Body of pancreas (tissue), 4 donors: ENCODE measurements at regions not wholly inside any gene's neighbourhood (a gene's known extent, or its start where the extent isn't known, plus 50 kb on each side); places are given as distances from the start of the nearest gene placed in this dataset.

ENCODE experiments used
- CTCF ChIP-seq, 7 experiments: fragments of 450-650 bp in 4 of 7; fragments of 200-600 bp in 3 of 7; sonication (generic) in 3 of 7; IDR thresholded peaks; one replicate each; pipeline ENCODE4 v1.5.1; 2016 to 2019; ENCODE audit warnings: antibody characterized with exemption in 7 of 7
- POLR2A ChIP-seq, 3 donors: fragments of 450-650 bp; IDR thresholded peaks; one replicate each; pipeline ENCODE4 v1.6.1; 2016; ENCODE audit warnings: antibody characterized with exemption in 3 of 3, mild to moderate bottlenecking in 2 of 3

- no peak for TF ChIP-seq POLR2A (IDR thresholded peaks at IDR 0.05)
- TF ChIP-seq CTCF (IDR thresholded peaks at IDR 0.05): no peak
Measured at GRCh38 chr11:10640308-10640707, 53.2 kb downstream of the IRAG1 start.
